HUES6 (cell line): ENCODE measurements at regions not wholly inside any gene's neighbourhood (a gene's known extent, or its start where the extent isn't known, plus 50 kb on each side); places are given as distances from the start of the nearest gene placed in this dataset.

Experiments used
- H3K27ac ChIP-seq: 2 replicates; pipeline ENCODE4 v1.7.0; 2013; ENCODE audit warnings: low read depth, mild to moderate bottlenecking, low read length, inconsistent platforms
- H3K27me3 ChIP-seq: 2 replicates; pipeline ENCODE4 v1.6.1; 2013; ENCODE audit warnings: low read length; ENCODE audit not compliant: control insufficient read depth, insufficient read depth
- H3K36me3 ChIP-seq: 2 replicates; pipeline ENCODE4 v1.6.1; 2013; ENCODE audit warnings: low read length; ENCODE audit not compliant: control insufficient read depth, insufficient read depth
- H3K4me1 ChIP-seq: 2 replicates; pipeline ENCODE4 v1.6.1; 2013; ENCODE audit warnings: low read length; ENCODE audit not compliant: control insufficient read depth, insufficient read depth
- H3K4me3 ChIP-seq: 2 replicates; pipeline ENCODE4 v1.5.1; 2013; ENCODE audit warnings: low read depth, low read length
- H3K9ac ChIP-seq: one replicate; pipeline ENCODE4 v1.6.1; 2013; ENCODE audit warnings: mild to moderate bottlenecking, low read length
- H3K9me3 ChIP-seq: 2 replicates; pipeline ENCODE4 v1.6.1; 2013; ENCODE audit warnings: low read depth, low read length; ENCODE audit not compliant: control insufficient read depth, insufficient read depth

- peaks cover 46% of the 10 kb centered on the region for H3K4me1 ChIP-seq
- H3K27me3 ChIP-seq: peaks cover 3% of the 10 kb centered on the region; the same call in 1 of the 2 replicates
- H3K9me3 ChIP-seq: no peaks in the 10 kb centered on the region
- H3K9ac ChIP-seq: no peak overlapping the region
- no peak overlapping the region for H3K27ac ChIP-seq
- H3K36me3 ChIP-seq: no peaks in the 10 kb centered on the region
- no peak overlapping the region for H3K4me3 ChIP-seq
Observed at GRCh38 chr1:37258068-37258467, 216.3 kb upstream of the ZC3H12A start.

DNA sequence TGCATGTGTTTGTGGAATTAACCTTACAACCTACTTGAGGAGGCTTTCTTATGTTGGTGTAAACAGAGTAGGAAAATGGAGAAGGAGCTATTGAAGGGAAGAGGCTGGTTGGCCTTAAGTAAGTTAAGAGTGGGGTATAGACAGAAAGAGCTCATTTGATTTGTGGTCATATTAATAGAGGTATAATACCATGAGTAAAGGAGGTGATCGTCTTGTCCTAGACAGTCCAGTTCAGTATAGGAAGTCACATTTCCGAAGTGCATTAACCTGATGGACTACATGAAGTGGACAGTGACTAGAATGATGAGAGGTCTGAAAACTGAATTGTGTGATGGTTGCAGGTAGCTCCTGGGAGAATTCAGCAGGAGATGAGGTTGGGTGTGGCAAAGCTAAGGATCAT is 215.4 kb upstream of the ZC3H12A start:
- H3K4me3 ChIP-seq: no peak overlapping the region
- H3K9ac ChIP-seq: no peak overlapping the region
- H3K9me3 ChIP-seq: no peaks in the 10 kb centered on the region
- H3K36me3 ChIP-seq: no peaks in the 10 kb centered on the region
- H3K4me1 ChIP-seq: peaks cover 46% of the 10 kb centered on the region
- peaks cover 3% of the 10 kb centered on the region; the same call in 1 of the 2 replicates for H3K27me3 ChIP-seq
- no peak overlapping the region for H3K27ac ChIP-seq

DNA sequence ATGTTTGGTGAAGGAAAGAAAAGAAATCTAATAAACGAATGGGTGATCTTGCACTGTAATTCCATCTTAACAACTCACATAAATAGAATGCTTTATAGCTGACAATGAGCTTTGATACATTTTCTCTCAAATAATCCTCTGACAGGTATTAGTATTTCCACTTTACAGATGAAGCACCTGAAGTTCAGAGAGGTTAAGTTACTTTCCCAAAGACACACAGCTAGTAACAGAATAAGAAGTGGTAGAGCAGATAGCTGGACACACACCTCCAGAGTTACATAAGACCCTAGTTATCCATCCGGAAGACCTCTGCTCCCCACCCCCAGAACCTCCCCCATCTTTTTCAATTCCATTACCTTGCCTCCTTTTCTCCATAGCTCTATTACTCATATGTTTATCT is 213.3 kb upstream of the ZC3H12A start:
- Histone ChIP-seq H3K27me3 (no peaks in the 10 kb centered on the region; the same call in 1 of the 2 replicates), H3K27ac (no peak overlapping the region), H3K36me3 (no peaks in the 10 kb centered on the region), H3K9me3 (no peaks in the 10 kb centered on the region), H3K4me1 (peaks cover 45% of the 10 kb centered on the region), H3K4me3 (no peak overlapping the region), H3K9ac (no peak overlapping the region)

DNA sequence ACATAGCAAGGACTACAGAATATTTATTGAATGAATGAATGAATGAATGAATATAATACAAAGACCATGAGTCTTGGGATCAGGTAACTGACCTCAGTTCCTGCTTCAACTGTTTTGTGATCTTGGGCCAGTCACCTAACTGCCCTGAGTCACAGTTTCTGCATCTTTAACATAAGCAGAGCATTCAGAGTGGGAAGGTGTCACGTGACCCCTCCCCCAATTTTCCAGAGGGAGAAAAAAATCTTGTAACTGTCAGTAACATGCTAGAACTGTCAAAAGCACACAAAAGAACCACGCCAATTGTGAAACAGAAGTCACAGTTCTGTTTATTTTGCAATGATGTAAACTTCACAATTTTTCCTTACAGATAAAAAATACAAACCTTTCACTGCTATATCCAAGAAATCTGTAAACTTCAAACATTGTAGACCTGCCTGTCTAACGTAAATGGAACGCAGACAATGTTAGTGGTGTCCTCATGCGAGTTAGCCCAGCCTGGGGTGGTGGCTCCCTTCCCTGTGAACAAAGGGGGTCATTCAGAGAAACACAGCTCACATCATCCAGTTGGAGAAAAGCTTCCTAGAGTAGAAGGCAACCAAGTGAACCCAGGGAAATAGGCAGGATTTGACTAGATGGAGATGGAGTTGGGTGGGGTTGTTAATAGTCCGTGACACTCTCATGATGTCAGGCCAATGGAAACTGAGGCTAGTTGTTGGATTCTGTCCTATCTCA is 211.8 kb upstream of the ZC3H12A start:
- Histone ChIP-seq H3K4me3 (no peak overlapping the region), H3K9me3 (no peaks in the 10 kb centered on the region), H3K36me3 (no peaks in the 10 kb centered on the region), H3K9ac (no peak overlapping the region), H3K4me1 (peaks cover 45% of the 10 kb centered on the region), H3K27me3 (no peaks in the 10 kb centered on the region; the same call in 1 of the 2 replicates), H3K27ac (no peak overlapping the region)

DNA sequence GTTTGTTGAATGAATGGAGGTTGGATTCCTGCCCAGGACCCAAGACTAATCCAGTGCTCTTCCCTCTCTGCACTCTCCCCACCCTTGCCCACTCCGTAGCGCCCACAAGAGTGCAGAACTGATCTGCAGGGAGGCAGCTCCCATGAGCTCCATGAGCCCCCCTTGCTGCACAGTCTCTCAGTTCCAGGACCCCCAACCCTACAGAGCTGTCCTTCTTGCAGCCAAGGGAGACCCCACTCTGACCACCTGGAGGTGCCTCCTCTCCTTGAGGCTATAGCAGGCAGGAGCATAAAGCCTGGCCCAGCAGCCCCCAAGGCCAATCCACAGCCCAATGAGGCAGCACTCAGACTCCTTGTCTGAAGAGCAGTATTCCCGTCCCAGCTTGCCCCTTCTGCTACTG is 209.2 kb upstream of the ZC3H12A start:
- Histone ChIP-seq H3K27me3 (no peaks in the 10 kb centered on the region), H3K9me3 (no peaks in the 10 kb centered on the region), H3K4me3 (no peak overlapping the region), H3K9ac (no peak overlapping the region), H3K36me3 (no peaks in the 10 kb centered on the region), H3K27ac (no peak overlapping the region), H3K4me1 (peaks cover 38% of the 10 kb centered on the region)

DNA sequence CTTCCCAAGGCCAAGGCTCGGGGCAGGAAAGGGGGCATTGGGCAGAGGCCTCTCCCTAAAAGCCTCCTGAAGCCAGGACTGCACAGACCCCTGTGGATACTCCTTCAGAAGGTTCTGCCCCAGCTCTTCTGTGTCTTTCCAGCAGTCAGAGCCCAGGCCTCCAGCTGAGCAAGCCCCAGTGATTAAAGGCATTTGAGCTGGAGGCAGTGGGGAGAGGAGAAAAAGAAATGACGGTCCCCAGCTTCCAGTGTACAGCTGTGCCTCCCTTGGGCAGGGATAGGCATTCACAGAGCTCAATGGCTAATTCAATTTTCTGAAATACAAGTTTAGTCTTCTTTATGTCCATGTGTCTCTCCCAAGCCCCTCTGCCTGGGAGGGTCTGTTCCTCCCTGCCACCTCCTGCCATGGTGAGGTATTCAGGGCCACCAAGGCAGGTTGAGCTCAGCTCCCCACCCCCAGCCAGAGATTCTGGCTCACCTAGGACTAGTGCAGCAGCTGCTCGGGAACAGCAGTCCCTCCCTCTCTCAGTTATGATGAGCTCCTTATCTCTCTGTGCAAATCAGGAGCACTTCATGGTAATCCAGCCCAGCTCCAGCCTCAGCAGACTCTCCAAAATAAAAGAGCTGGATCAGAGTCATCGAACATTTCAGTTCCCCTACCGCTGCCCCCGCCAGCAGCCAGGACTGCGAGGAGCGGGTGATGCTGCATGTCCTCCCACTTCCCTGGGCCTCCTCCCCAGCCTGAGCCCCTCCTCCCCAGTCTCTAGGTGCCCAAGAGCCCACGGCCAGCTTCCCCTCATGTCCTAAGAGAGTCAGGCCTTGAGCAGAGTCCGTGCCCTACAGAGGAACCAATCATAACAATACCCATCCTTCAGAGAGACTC is 208.4 kb upstream of the ZC3H12A start:
- Histone ChIP-seq H3K27ac (no peak overlapping the region), H3K36me3 (no peaks in the 10 kb centered on the region), H3K27me3 (no peaks in the 10 kb centered on the region), H3K4me3 (no peak overlapping the region), H3K9ac (no peak overlapping the region), H3K9me3 (no peaks in the 10 kb centered on the region), H3K4me1 (peaks cover 38% of the 10 kb centered on the region)

- Histone ChIP-seq H3K9me3 (no peaks in the 10 kb centered on the region), H3K27ac (no peak overlapping the region), H3K27me3 (no peaks in the 10 kb centered on the region), H3K4me1 (peaks cover 28% of the 10 kb centered on the region), H3K4me3 (no peak overlapping the region), H3K36me3 (no peaks in the 10 kb centered on the region), H3K9ac (no peak overlapping the region)
Observed at GRCh38 chr1:37267111-37267835, 207.1 kb upstream of the ZC3H12A start.

- no peak overlapping the region for H3K9ac ChIP-seq
- H3K4me3 ChIP-seq: no peak overlapping the region
- H3K4me1 ChIP-seq: peaks cover 49% of the 10 kb centered on the region
- H3K9me3 ChIP-seq: no peaks in the 10 kb centered on the region
- no peak overlapping the region for H3K27ac ChIP-seq
- no peaks in the 10 kb centered on the region for H3K27me3 ChIP-seq
- H3K36me3 ChIP-seq: no peaks in the 10 kb centered on the region
Observed at GRCh38 chr1:37270639-37271038, 203.7 kb upstream of the ZC3H12A start.

DNA sequence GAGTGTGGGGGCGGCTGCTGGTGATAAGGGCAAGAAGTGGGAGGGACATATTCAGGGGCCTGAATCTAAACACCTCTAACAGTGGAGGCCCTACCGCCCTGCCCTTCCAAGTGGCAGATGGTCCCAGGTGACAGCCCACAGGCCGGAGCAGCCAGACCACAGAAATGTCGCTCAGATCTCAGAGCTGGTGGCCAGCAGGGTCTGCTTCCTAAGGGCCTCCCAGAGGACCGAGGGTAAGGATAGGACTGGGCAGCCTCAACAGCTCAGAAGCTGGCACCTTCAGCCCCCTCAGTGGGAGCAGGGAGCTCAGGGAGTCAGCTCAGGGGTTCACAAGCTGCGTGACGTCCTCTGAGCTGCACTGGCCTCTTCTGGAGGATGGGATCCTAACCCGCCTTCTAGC is 201.8 kb upstream of the ZC3H12A start:
- H3K9me3 ChIP-seq: no peaks in the 10 kb centered on the region
- H3K27ac ChIP-seq: no peak overlapping the region
- no peaks in the 10 kb centered on the region for H3K27me3 ChIP-seq
- H3K36me3 ChIP-seq: no peaks in the 10 kb centered on the region
- H3K4me1 ChIP-seq: peaks cover 32% of the 10 kb centered on the region
- no peak overlapping the region for H3K9ac ChIP-seq
- no peak overlapping the region for H3K4me3 ChIP-seq

GRCh38 chr1:37274486-37274885 is 199.9 kb upstream of the ZC3H12A start:
- no peaks in the 10 kb centered on the region for H3K36me3 ChIP-seq
- peaks cover 29% of the 10 kb centered on the region for H3K4me1 ChIP-seq
- no peaks in the 10 kb centered on the region; the same call in 1 of the 2 replicates for H3K9me3 ChIP-seq
- H3K27me3 ChIP-seq: no peaks in the 10 kb centered on the region
- H3K9ac ChIP-seq: no peak overlapping the region
- no peak overlapping the region for H3K4me3 ChIP-seq
- no peak overlapping the region for H3K27ac ChIP-seq
